ENCODE measurements at regions not wholly inside any gene's neighbourhood (a gene's known extent, or its start where the extent isn't known, plus 50 kb on each side); places are given as distances from the start of the nearest gene placed in this dataset.

- 61 to 75% methylated on average over 2 of the region's 2 CpGs for WGBS, 2 donors
- TF ChIP-seq POLR2A (IDR thresholded peaks at IDR 0.05) (no peak), CTCF (IDR thresholded peaks at IDR 0.05) (no peak)
- Histone ChIP-seq H3K9me3 (no peaks in the 10 kb centered on the region), H3K36me3 (no peaks in the 10 kb centered on the region), H3K27ac (no peak overlapping the region), H3K4me3 (replicated peaks in 1 of 3) (no peak overlapping the region), H3K27me3 (no peaks in the 10 kb centered on the region), H3K4me1 (no peaks in the 10 kb centered on the region)
- DNase-seq = no peak
- intact Hi-C loops (cut with DNase I) = no loop called here
Measured at GRCh38 chr11:129576652-129577051, 201.0 kb downstream of the BARX2 start.

- Histone ChIP-seq H3K27ac (no peak overlapping the region), H3K36me3 (no peaks in the 10 kb centered on the region), H3K4me1 (no peaks in the 10 kb centered on the region), H3K27me3 (no peaks in the 10 kb centered on the region), H3K4me3 (replicated peaks in 1 of 3) (no peak overlapping the region), H3K9me3 (no peaks in the 10 kb centered on the region)
- no peak for TF ChIP-seq POLR2A (IDR thresholded peaks at IDR 0.05)
- TF ChIP-seq CTCF (IDR thresholded peaks at IDR 0.05) = no peak
- intact Hi-C loops (cut with DNase I) = no loop called here
- WGBS, 2 donors = 88 to 98% methylated on average over 4 of the region's 4 CpGs
- no peak for DNase-seq
Measured at GRCh38 chr11:129578006-129578405, 202.4 kb downstream of the BARX2 start.

DNA sequence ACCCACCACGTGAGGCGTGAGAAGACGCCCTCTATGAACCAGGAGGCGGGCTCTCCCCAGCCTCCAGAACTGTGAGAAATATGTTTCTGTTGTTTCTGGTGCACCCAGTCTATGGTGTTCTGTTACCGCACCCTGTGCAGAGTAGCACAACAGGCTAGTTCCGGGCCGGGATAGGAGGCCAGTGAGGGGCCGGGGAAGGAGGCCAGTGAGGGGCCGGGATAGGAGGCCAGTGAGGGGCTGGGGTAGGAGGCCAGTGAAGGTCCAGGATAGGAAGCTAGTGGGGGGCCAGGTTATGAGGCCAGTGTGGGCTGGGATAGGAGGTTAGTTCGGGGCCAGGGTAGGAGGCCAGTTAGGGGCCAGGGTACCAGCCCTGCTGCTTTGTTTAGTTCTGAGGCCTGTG lies 204.6 kb downstream of the BARX2 start:
- Histone ChIP-seq H3K27me3 (no peaks in the 10 kb centered on the region), H3K9me3 (no peaks in the 10 kb centered on the region), H3K27ac (no peak overlapping the region), H3K4me3 (replicated peaks in 1 of 3) (no peak overlapping the region), H3K36me3 (no peaks in the 10 kb centered on the region), H3K4me1 (no peaks in the 10 kb centered on the region)
- intact Hi-C loops (cut with DNase I) = no loop called here
- DNase-seq = no peak
- WGBS, 2 donors = 91 to 97% methylated on average over 8 to 10 of the region's 10 CpGs
- TF ChIP-seq POLR2A (IDR thresholded peaks at IDR 0.05) (no peak), CTCF (IDR thresholded peaks at IDR 0.05) (no peak)

DNA sequence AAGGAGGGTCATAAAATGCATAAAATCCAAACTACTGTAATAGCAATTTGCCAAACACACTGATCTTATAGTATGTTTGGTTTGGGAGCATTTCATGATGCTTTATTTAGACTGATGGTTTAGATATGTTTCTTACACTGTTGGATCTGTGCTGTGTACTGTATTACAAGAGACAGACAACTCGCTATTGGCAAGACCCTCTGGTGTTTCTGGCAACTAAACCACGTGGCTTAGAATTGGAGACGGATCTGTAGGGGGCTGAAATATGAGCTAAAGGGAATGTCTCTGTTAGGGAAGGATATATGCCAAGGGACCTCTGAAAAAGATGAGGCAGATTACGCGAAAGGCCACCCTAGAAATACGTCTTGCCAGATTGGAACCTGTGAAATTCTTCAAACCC lies 208.7 kb downstream of the BARX2 start:
- WGBS, 2 donors = 68 to 73% methylated on average over 6 of the region's 6 CpGs
- Histone ChIP-seq H3K27me3 (no peaks in the 10 kb centered on the region), H3K4me3 (replicated peaks in 1 of 3) (no peak overlapping the region), H3K36me3 (no peaks in the 10 kb centered on the region), H3K9me3 (no peaks in the 10 kb centered on the region), H3K4me1 (no peaks in the 10 kb centered on the region), H3K27ac (no peak overlapping the region)
- intact Hi-C loops (cut with DNase I) = no loop called here
- no peak for DNase-seq
- TF ChIP-seq POLR2A (IDR thresholded peaks at IDR 0.05) (no peak), CTCF (IDR thresholded peaks at IDR 0.05) (no peak)

GRCh38 chr11:129589190-129589860 lies 213.7 kb downstream of the BARX2 start:
- TF ChIP-seq POLR2A (IDR thresholded peaks at IDR 0.05) = no peak
- no peak for TF ChIP-seq CTCF (IDR thresholded peaks at IDR 0.05)
- intact Hi-C loops (cut with DNase I) = no loop called here

More at GRCh38 chr11:129589190-129589860, 213.7 kb downstream of the BARX2 start:
- no peak for DNase-seq
- WGBS, 2 donors = 18 to 28% methylated on average over 5 of the region's 5 CpGs
- H3K27ac ChIP-seq = no peak overlapping the region
- no peaks in the 10 kb centered on the region for H3K27me3 ChIP-seq
- H3K9me3 ChIP-seq = no peaks in the 10 kb centered on the region
- H3K4me3 ChIP-seq (replicated peaks in 1 of 3) = no peak overlapping the region
- H3K36me3 ChIP-seq = no peaks in the 10 kb centered on the region
- peaks cover 0 to 5% of the 10 kb centered on the region in 2 donors for H3K4me1 ChIP-seq

All from thyroid gland (tissue), 4 donors.